Ascending aorta (tissue), 2 donors: ENCODE measurements at regions not wholly inside any gene's neighbourhood (a gene's known extent, or its start where the extent isn't known, plus 50 kb on each side); places are given as distances from the start of the nearest gene placed in this dataset.
A peak's percentile ranks its signal among the peaks of the same experiment; 100 is the strongest.

Experiments
- DNase-seq, 2 donors: peaks; one replicate each; pipeline ENCODE4 v3.0.0-alpha.2; 2019; ENCODE audit warnings: low spot score in 2 of 2
- H3K27ac ChIP-seq, 2 donors: fragments of 200-600 bp; sonication (generic); one replicate each; pipeline ENCODE4 v1.5.1; 2016 to 2017; ENCODE audit warnings: mild to moderate bottlenecking in 1 of 2
- H3K27me3 ChIP-seq: fragments of 200-600 bp; sonication (generic); one replicate; pipeline ENCODE4 v1.5.1; 2017
- H3K36me3 ChIP-seq, 2 donors: fragments of 200-600 bp; sonication (generic); one replicate each; pipeline ENCODE4 v1.5.1; 2016
- H3K4me1 ChIP-seq, 2 donors: fragments of 200-600 bp; sonication (generic); one replicate each; pipeline ENCODE4 v1.5.1; 2016 to 2017; ENCODE audit warnings: mild to moderate bottlenecking in 1 of 2
- H3K4me3 ChIP-seq, 2 donors: fragments of 200-600 bp; sonication (generic); one replicate each; pipeline ENCODE4 v1.5.1; 2016 to 2017; ENCODE audit warnings: mild to moderate bottlenecking in 1 of 2
- H3K9me3 ChIP-seq, 2 donors: fragments of 200-600 bp; sonication (generic); one replicate each; pipeline ENCODE4 v1.5.1; 2016
- CTCF ChIP-seq, 3 experiments: fragments of 200-600 bp in 2 of 3; fragments of 450-650 bp in 1 of 3; sonication (generic) in 2 of 3; IDR thresholded peaks; one replicate each; pipeline ENCODE4 v1.5.1; 2016 to 2019; ENCODE audit warnings: antibody characterized with exemption in 3 of 3, mild to moderate bottlenecking in 1 of 3, moderate library complexity in 1 of 3
- intact Hi-C: fragments of 100-400 bp; cut with DNase I; formaldehyde crosslinking; loops from one replicate; pipeline ENCODE4 v1.15.1; 2023

DNA sequence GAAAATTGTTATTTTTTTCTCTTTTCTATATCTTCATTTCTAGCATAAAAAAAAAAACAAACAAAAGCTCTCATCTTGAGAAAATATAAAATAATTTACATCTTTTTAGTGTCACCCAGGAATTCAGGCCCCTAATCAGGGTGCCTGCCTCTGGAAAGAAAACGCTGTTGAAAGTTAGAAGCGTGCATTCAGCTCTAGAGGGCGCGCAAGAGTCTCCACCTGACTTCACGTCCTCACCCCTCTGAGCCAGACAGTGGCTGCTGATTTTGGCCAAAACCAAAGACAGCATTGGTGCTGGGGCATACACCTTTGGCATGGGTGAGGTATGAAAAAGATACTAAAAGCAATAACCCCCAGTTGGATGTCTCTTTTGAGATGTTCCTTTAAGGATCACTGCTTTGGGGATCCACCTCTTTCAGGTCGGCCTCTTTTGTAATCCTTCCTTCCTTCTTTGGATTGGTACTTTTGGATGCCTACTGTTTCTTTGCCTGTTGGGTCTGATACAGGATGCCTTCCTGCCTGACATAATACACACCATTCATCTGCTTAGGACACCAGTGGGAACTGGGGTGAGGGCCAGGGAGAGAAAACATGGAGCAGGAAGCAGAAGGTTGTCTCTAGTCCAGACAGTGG is 77.6 kb upstream of the CHRM3 start:
- no peak for DNase-seq
- Histone ChIP-seq H3K36me3 (no peaks in the 10 kb centered on the region), H3K9me3 (no peaks in the 10 kb centered on the region), H3K4me3 (no peak overlapping the region), H3K27ac (no peak overlapping the region), H3K27me3 (no peaks in the 10 kb centered on the region), H3K4me1 (no peaks in the 10 kb centered on the region)
- peak in 1 of 3 experiments; percentile 22 for TF ChIP-seq CTCF (IDR thresholded peaks at IDR 0.05)
- intact Hi-C loops, result no loop called here

GRCh38 chr1:239307886-239308285 is 78.5 kb upstream of the CHRM3 start:
- intact Hi-C loops, result no loop called here
- DNase-seq, result no peak
- no peaks in the 10 kb centered on the region for H3K9me3 ChIP-seq
- no peaks in the 10 kb centered on the region for H3K36me3 ChIP-seq
- H3K27me3 ChIP-seq, result no peaks in the 10 kb centered on the region
- no peak for TF ChIP-seq CTCF (IDR thresholded peaks at IDR 0.05)
- no peak overlapping the region for H3K27ac ChIP-seq
- no peaks in the 10 kb centered on the region for H3K4me1 ChIP-seq
- no peak overlapping the region for H3K4me3 ChIP-seq

- intact Hi-C loops, result loop anchor here (1.0 kb wide), 1 partner anchor 23 kb away; no protein-coding TSS in a partner anchor
- H3K4me1 ChIP-seq, result no peaks in the 10 kb centered on the region
Observed at GRCh38 chr1:239306426-239306825, 79.9 kb upstream of the CHRM3 start.

DNA sequence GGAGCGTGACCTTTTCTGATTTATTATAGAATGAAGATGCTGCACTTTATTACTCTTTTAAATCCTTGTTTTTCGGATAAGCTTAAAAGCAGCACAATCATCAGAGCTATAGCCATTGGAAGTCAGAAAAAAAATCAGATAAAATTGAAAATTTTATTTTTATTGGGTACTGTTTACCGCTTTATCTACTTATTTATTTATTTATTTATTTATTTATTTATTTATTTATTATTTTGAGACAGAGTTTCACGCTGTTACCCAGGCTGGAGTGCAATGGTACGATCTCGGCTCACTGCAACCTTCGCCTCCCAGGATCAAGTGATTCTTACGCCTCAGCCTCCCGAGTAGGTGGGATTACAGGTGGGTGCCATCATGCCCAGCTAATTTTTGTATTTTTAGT is 83.1 kb upstream of the CHRM3 start:
- H3K36me3 ChIP-seq, result no peaks in the 10 kb centered on the region
- intact Hi-C loops, result no loop called here
- no peaks in the 10 kb centered on the region for H3K4me1 ChIP-seq
- TF ChIP-seq CTCF (IDR thresholded peaks at IDR 0.05), result no peak
- no peaks in the 10 kb centered on the region for H3K9me3 ChIP-seq
- no peak overlapping the region for H3K4me3 ChIP-seq
- DNase-seq, result no peak
- no peaks in the 10 kb centered on the region for H3K27me3 ChIP-seq
- H3K27ac ChIP-seq, result no peak overlapping the region

More at GRCh38 chr1:239306426-239306825, 79.9 kb upstream of the CHRM3 start:
- no peak overlapping the region for H3K27ac ChIP-seq
- no peak for DNase-seq
- H3K27me3 ChIP-seq, result no peaks in the 10 kb centered on the region
- H3K4me3 ChIP-seq, result no peak overlapping the region
- no peaks in the 10 kb centered on the region for H3K9me3 ChIP-seq
- TF ChIP-seq CTCF (IDR thresholded peaks at IDR 0.05), result no peak
- H3K36me3 ChIP-seq, result no peaks in the 10 kb centered on the region

GRCh38 chr1:239302696-239303095 is 83.7 kb upstream of the CHRM3 start:
- Histone ChIP-seq H3K4me1 (no peaks in the 10 kb centered on the region), H3K27ac (no peak overlapping the region), H3K4me3 (no peak overlapping the region), H3K9me3 (no peaks in the 10 kb centered on the region), H3K36me3 (no peaks in the 10 kb centered on the region), H3K27me3 (no peaks in the 10 kb centered on the region)
- intact Hi-C loops, result no loop called here
- no peak for TF ChIP-seq CTCF (IDR thresholded peaks at IDR 0.05)
- DNase-seq, result no peak

DNA sequence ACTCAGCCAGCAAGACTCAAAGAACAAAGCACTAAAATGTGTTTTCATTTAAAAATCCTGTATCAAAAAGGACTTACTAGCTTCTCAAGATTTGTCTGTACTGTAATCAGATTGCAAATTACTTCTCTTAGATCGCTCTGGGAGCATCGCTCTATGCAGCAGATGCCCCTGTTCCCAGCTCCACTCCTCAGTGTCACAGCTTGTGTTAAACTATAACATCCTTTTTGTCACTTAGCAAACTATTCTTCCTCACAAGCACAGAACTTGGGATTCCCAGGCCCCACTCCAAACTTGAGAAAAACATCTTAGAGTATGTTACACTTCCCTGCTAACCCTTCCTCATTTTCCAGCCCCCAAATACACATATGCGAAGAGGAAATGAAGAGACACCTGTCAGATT is 85.1 kb upstream of the CHRM3 start:
- H3K9me3 ChIP-seq, result no peaks in the 10 kb centered on the region
- TF ChIP-seq CTCF (IDR thresholded peaks at IDR 0.05), result no peak
- H3K27me3 ChIP-seq, result no peaks in the 10 kb centered on the region
- intact Hi-C loops, result no loop called here
- no peak for DNase-seq
- H3K4me3 ChIP-seq, result no peak overlapping the region
- H3K36me3 ChIP-seq, result no peaks in the 10 kb centered on the region
- H3K4me1 ChIP-seq, result no peaks in the 10 kb centered on the region
- no peak overlapping the region for H3K27ac ChIP-seq
